ENCODE measurements at regions not wholly inside any gene's neighbourhood (a gene's known extent, or its start where the extent isn't known, plus 50 kb on each side); places are given as distances from the start of the nearest gene placed in this dataset.

GRCh38 chr9:108377382-108377781 lies 478.4 kb downstream of the ACTL7B start:
- ATAC-seq (ENCODE audit: low FRiP score) (no peak), DNase-seq (ENCODE audit: low spot score) (no peak)
- TF ChIP-seq, protein P1, sequence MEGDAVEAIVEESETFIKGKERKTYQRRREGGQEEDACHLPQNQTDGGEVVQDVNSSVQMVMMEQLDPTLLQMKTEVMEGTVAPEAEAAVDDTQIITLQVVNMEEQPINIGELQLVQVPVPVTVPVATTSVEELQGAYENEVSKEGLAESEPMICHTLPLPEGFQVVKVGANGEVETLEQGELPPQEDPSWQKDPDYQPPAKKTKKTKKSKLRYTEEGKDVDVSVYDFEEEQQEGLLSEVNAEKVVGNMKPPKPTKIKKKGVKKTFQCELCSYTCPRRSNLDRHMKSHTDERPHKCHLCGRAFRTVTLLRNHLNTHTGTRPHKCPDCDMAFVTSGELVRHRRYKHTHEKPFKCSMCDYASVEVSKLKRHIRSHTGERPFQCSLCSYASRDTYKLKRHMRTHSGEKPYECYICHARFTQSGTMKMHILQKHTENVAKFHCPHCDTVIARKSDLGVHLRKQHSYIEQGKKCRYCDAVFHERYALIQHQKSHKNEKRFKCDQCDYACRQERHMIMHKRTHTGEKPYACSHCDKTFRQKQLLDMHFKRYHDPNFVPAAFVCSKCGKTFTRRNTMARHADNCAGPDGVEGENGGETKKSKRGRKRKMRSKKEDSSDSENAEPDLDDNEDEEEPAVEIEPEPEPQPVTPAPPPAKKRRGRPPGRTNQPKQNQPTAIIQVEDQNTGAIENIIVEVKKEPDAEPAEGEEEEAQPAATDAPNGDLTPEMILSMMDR (IDR thresholded peaks at IDR 0.05) = no peak

GRCh38 chr9:108376140-108376539 lies 479.6 kb downstream of the ACTL7B start:
- TF ChIP-seq, protein P1 (IDR thresholded peaks at IDR 0.05) = no peak
- DNase-seq (ENCODE audit: low spot score) (no peak), ATAC-seq (ENCODE audit: low FRiP score) (no peak)

DNA sequence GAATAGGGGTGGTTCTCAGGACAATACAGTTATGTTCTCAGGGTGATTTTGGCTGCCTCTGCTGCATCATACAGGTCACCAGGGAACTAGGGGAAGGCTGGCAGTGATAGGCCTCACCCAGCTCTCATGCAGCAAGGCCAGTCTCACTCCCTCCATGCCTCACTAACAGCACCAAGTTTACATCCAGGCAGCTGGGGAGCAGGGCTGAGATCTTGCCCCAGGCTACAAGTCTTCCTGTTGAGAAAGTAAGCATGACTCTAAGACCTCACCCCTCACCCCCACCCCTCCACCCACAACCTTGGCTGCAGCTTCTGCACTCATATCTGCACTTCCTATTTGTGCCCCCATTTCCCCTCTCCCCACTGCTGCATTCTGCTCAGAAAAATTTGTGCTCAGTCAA lies 481.2 kb downstream of the ACTL7B start:
- ATAC-seq (ENCODE audit: low FRiP score) = no peak
- TF ChIP-seq, protein P1 (IDR thresholded peaks at IDR 0.05) = no peak
- no peak for DNase-seq (ENCODE audit: low spot score)

DNA sequence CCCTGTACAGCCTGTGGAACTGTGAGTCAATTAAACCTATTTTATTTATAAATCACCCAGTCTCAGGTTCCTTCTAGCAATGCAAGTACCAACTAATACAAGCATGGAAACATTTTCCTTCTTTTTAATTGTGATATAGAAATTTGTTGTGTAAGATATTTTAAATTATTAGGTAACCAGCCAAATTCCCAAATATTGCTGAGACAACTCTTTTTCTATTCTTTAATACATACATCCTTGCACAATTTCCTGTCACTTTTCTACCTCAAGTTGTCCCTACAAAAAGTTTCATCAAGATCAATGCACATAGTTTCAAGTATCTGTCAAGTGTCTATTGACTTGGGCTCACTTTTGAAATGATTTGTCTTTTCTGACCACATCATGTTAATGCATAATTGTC lies 488.6 kb downstream of the ACTL7B start:
- ATAC-seq (ENCODE audit: low FRiP score) = no peak
- DNase-seq (ENCODE audit: low spot score) = no peak
- TF ChIP-seq, protein P1 (IDR thresholded peaks at IDR 0.05) = no peak

DNA sequence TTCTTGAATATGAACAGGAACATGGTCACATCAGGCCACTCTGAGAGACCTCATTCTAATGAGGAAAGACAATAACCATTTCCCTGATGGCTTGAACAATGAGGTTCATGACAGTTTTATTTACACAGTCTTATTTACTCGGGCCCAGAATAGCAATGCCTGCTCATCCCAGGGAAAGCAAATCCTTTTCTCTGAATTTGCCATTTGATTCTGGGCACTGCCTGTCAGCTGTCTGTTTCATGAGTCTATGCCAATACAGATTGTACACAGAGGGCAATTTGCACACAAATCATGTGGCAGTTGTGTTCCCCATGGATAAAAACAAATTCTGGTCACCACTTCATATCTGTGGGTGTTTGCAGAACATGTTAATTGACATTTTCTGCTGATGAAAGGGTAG lies 492.5 kb downstream of the ACTL7B start:
- ATAC-seq (ENCODE audit: low FRiP score) (no peak), DNase-seq (ENCODE audit: low spot score) (no peak)
- TF ChIP-seq, protein P1 (IDR thresholded peaks at IDR 0.05) = no peak

DNA sequence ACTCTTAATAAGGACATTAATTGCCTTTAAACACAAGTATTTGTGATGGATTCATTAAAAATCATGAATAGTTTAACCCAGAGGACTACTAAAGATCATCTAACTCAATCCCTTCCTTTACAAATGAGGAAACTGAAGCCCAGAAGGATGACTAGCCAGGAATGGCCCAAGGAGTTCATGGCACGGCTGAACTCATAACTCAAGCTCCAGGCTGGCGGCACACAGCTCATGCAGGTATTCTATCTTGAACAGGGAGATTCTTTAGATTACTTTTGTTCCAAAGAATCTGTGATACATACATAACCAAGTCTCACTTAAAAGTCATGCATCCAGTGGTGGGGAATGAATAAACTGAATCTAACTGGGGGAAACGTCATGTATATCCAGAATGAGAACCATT lies 495.5 kb downstream of the ACTL7B start:
- no peak for DNase-seq (ENCODE audit: low spot score)
- TF ChIP-seq, protein P1 (IDR thresholded peaks at IDR 0.05) = no peak
- ATAC-seq (ENCODE audit: low FRiP score) = no peak

DNA sequence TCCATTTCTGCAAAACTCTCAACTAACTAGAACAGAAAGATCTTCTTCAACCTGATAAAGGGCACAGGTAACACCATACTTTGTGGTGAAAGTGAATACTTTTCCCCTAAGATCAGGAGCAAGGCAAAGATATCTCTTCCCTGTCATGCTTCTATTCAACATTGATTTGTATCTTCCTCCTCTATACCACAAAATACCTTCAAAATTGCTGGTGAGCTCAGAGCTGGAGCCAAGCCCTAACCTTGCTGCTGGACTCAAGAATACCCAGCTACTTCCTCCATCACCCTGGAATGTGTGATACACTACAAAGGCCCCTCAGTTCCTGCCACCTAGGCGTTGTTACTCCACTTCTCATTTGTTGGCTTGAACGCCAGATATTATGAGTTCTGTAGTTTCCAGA lies 499.0 kb downstream of the ACTL7B start:
- TF ChIP-seq, protein P1 (IDR thresholded peaks at IDR 0.05) = no peak
- ATAC-seq (ENCODE audit: low FRiP score) (no peak), DNase-seq (ENCODE audit: low spot score) (no peak)
